Tibial nerve (tissue), 3 donors: ENCODE measurements at regions not wholly inside any gene's neighbourhood (a gene's known extent, or its start where the extent isn't known, plus 50 kb on each side); places are given as distances from the start of the nearest gene placed in this dataset.

Experiments
- CTCF ChIP-seq, 5 experiments: fragments of 200-600 bp in 3 of 5; fragments of 450-650 bp in 2 of 5; sonication (generic) in 3 of 5; IDR thresholded peaks; one replicate each; pipeline ENCODE4 v1.5.1; 2016 to 2019; ENCODE audit warnings: antibody characterized with exemption in 5 of 5, mild to moderate bottlenecking in 3 of 5, moderate library complexity in 2 of 5
- POLR2A ChIP-seq, 2 donors: fragments of 450-650 bp; IDR thresholded peaks; one replicate each; pipeline ENCODE4 v1.6.1; 2017; ENCODE audit warnings: antibody characterized with exemption in 2 of 2, mild to moderate bottlenecking in 2 of 2, moderate library complexity in 2 of 2

GRCh38 chr7:26937306-26937705, 72.9 kb upstream of the SKAP2 start:
- TF ChIP-seq POLR2A (IDR thresholded peaks at IDR 0.05): no peak
- no peak for TF ChIP-seq CTCF (IDR thresholded peaks at IDR 0.05)
